ENCODE measurements at regions not wholly inside any gene's neighbourhood (a gene's known extent, or its start where the extent isn't known, plus 50 kb on each side); places are given as distances from the start of the nearest gene placed in this dataset.

- no peaks in the 10 kb centered on the region for H4K20me1 ChIP-seq (replicated peaks in 1 of 2; ENCODE audit: control insufficient read depth in 1 of 2, insufficient read depth in 2 of 2, low read length in 2 of 2)
- H2BK120ac ChIP-seq (replicated peaks; ENCODE audit: low read depth, low read length), result no peak overlapping the region
- no peak overlapping the region for H3K9ac ChIP-seq (replicated peaks in 1 of 4; ENCODE audit: extremely low read depth in 1 of 4, low read depth in 3 of 4, low read length in 3 of 4)
- peaks cover 0 to 2% (median 0%) of the 10 kb centered on the region in 4 experiments; a peak in 1 of 7 replicates for H3K27me3 ChIP-seq (replicated peaks in 1 of 4; ENCODE audit: control insufficient read depth in 3 of 4, extremely low read depth in 1 of 4, insufficient read depth in 3 of 4, low read length in 3 of 4)
- CTCF ChIA-PET (ENCODE audit: partially characterized antibody), result interaction anchor here (0.6 to 3.7 kb wide), 7 partner anchors 10 to 91 kb away, joined by 3 to 22 read pairs (median 4); no protein-coding TSS in a partner anchor
- 99% methylated on average over 5 of the region's 5 CpGs; no CpG with 5 or more reads in 1 of the 2 experiments for WGBS, 2 experiments (ENCODE audit: extremely low coverage in 1 of 2, insufficient coverage in 1 of 2, insufficient read length in 1 of 2, insufficient replicate concordance in 2 of 2, low coverage in 1 of 2, low lambda C conversion rate in 2 of 2, missing lambda C conversion rate in 1 of 2)
- H2BK12ac ChIP-seq (ENCODE audit: low read depth, low read length), result no peak overlapping the region
- H3K27ac ChIP-seq (ENCODE audit: low read depth, low read length), result no peak overlapping the region
- no peak overlapping the region for H2AFZ ChIP-seq (ENCODE audit: low read length)
- no peaks in the 10 kb centered on the region for H3K79me1 ChIP-seq (ENCODE audit: low read depth, low read length)
- no peak overlapping the region for H2BK20ac ChIP-seq (ENCODE audit: low read length)
- H3K4me1 ChIP-seq (replicated peaks in 1 of 4; ENCODE audit: control insufficient read depth in 3 of 4, insufficient read depth in 4 of 4, low read length in 3 of 4), result no peaks in the 10 kb centered on the region
- no peak overlapping the region for H3K56ac ChIP-seq (replicated peaks; ENCODE audit: insufficient read length, low read depth, low read length)
- H3K23me2 ChIP-seq (ENCODE audit: low read depth, low read length), result no peaks in the 10 kb centered on the region
- H4K5ac ChIP-seq (ENCODE audit: insufficient read length, low read depth, low read length), result no peak overlapping the region
- no peak overlapping the region for H4K8ac ChIP-seq (ENCODE audit: extremely low read depth, insufficient read depth, low read length)
- H2BK15ac ChIP-seq (ENCODE audit: low read length), result no peak overlapping the region
- H3K4me3 ChIP-seq (ENCODE audit: extremely low read depth in 1 of 4, insufficient read depth in 2 of 4, low read depth in 3 of 4, low read length in 4 of 4), result no peak overlapping the region
- H3K18ac ChIP-seq (ENCODE audit: extremely low read depth, low read length), result no peak overlapping the region
- H3K4ac ChIP-seq (replicated peaks; ENCODE audit: insufficient read length, low read depth, low read length), result no peak overlapping the region
- FAIRE-seq, result no peak
- POLR2A ChIA-PET (ENCODE audit: partially characterized antibody), result no interaction called here
- H2AK5ac ChIP-seq (ENCODE audit: low read depth, low read length), result no peak overlapping the region
- no peak overlapping the region for H3K4me2 ChIP-seq (ENCODE audit: insufficient read depth in 1 of 2, low read depth in 2 of 2, low read length in 2 of 2)
- no peaks in the 10 kb centered on the region for H3K36me3 ChIP-seq (ENCODE audit: control insufficient read depth in 2 of 4, insufficient read depth in 4 of 4, low read length in 3 of 4)
- no peak overlapping the region for H3K23ac ChIP-seq (ENCODE audit: insufficient read length)
- TF ChIP-seq CHD1 (IDR thresholded peaks at IDR 0.05; ENCODE audit: low read depth, low read length) (no peak), MAFK (IDR thresholded peaks at IDR 0.05; ENCODE audit: low read depth, low read length) (no peak)
- TF ChIP-seq, protein P1, sequence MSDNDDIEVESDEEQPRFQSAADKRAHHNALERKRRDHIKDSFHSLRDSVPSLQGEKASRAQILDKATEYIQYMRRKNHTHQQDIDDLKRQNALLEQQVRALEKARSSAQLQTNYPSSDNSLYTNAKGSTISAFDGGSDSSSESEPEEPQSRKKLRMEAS (IDR thresholded peaks at IDR 0.05), result no peak
- H3K79me2 ChIP-seq (ENCODE audit: control insufficient read depth in 1 of 2, insufficient read depth in 2 of 2, low read length in 2 of 2), result no peaks in the 10 kb centered on the region
- no peaks in the 10 kb centered on the region for H3K9me3 ChIP-seq (ENCODE audit: insufficient read depth in 2 of 2, low read depth in 1 of 2, low read length in 1 of 2)
- no peak for DNase-seq (ENCODE audit: low read depth in 1 of 2, low spot score in 2 of 2)
- no peak overlapping the region for H4K91ac ChIP-seq (replicated peaks; ENCODE audit: insufficient read length, low read length)
- no peak overlapping the region for H2BK5ac ChIP-seq (ENCODE audit: low read depth, low read length)
- H3K14ac ChIP-seq (ENCODE audit: insufficient read length), result no peak overlapping the region
Observed at GRCh38 chr2:215841175-215841816, 172.1 kb downstream of the MREG start.

All from H1 (cell line).